ENCODE measurements at regions not wholly inside any gene's neighbourhood (a gene's known extent, or its start where the extent isn't known, plus 50 kb on each side); places are given as distances from the start of the nearest gene placed in this dataset.
A peak's percentile ranks its signal among the peaks of the same experiment; 100 is the strongest.
"Not testable (repeated sequence)": the region's sequence is repeated elsewhere in the genome, so short reads cannot be mapped to it uniquely, and the experiment has no call there.

DNA sequence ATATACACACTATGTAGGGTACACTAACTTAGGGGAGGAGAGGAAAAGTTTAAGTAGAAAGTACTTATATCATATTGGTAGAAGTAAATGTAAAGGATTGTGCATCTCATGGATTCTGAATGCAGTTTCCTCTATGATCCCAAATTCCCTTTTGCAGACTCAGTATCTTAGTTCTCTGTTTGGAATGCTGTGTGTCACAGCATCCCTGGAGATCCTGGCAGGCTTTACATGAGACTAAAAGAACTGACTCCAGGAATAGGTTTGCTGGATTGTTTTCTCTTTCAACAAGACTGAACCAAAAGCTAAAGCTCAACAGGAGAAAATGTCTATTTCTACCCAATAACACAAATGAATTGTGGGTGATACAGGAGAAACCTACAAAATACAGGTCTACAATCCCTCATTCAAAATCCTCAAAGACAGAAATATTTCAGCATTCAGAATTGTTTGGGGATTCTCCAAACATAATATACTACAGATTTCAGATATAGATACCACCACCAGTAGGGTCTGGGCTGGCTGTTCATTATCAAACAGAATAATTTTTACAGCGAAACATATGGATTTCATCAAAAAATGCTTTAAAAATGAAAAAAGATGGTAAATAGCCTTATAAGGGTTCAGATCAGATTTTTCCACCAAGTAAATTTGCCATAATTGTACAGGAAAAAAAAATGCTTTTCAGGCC is 324.7 kb upstream of the GRAMD2B start:
- no peak for DNase-seq

DNA sequence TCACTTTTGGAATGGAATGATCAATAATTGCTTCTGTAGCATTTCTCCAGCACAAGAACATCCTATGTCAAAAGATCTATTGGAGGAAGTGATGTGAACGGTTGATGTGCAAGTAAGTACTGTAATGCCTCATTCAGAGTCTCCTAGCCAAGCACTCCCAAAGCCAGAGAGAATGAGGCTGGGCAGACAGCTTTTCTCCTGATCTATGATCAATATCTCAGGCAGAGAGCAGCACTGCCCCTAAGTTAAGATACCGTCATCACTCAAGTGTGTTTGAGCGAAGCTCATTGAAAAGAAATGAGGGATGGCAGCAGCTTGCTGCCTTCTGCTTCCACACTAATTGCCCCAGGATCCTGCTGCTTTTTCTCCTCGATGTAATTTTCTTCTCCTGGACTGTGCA is 324.1 kb upstream of the GRAMD2B start:
- DNase-seq: no peak

DNA sequence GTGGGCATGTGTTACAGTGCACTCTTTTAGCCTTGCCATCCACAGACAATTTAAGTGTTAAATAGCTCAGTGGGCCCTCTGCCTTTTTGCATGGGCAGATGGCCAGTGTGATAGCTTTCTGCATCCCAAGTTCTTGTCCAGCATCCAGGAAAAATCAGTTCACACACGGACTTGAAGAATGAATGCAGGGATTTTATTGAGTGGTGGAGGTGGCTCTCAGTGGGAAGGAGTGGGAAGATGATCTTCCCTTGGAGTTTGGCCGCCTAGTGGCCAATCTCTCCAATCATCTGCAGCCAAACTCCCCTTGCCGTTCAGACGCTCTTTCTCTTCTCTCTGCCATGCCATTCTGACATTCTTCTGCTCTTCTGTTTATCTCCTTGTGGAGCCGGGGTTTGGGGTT is 322.4 kb upstream of the GRAMD2B start:
- no peak for DNase-seq

DNA sequence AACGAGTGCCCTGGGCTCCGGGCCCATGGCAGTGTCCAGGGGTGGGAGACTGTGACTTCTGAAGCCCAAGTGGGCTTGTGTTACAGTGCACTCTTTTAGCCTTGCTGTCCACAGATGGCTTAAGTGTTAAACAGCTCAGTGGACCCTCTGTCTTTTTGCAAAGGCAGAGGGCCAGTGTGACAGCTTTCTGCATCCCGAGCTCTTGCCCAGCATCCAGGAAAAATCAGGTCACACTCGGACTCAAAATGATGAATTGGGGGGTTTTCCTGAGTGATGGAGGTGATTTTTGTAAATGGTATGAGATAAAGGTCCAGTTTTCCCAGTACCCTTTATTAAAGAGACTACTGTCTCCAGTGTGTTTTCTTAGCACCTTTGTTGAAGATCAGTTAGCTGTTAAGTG is 321.3 kb upstream of the GRAMD2B start:
- DNase-seq: no peak

DNA sequence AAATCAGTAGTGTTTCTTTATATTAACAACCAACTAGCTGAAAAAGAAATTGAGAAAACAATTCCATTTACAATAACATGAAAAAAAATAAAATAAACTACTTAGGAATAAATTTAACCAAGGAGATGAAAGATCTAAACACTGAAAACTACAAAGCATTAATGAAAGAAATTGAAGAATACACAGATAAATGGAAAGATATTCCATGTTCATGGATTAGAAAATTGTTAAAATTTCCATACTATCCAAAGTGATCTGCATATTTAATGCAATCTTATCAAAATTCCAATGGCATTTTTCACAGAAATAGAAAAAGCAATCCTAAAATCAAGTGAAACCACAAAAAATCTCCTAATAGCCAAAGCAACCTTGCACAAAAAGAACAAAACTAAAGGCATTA is 320.2 kb upstream of the GRAMD2B start:
- DNase-seq: no peak

DNA sequence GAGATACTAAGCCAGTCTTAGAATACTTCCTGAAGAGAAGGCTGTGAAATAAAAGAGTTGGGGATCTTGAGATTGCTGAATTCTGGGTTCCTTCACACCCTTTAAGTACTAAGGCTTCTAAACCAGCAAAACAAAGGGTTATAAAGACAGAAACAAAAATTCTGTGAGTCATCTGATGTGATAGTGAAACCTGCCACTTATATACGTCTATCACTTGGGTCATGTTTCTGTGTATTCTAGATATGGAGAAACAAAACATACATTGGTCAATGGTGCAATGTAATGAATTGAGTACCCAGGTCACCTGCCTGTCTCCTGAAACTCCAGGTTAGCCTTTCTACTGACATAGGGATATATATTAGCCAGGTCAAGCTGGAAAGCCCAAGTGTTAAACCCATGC is 319.3 kb upstream of the GRAMD2B start:
- no peak for DNase-seq

DNA sequence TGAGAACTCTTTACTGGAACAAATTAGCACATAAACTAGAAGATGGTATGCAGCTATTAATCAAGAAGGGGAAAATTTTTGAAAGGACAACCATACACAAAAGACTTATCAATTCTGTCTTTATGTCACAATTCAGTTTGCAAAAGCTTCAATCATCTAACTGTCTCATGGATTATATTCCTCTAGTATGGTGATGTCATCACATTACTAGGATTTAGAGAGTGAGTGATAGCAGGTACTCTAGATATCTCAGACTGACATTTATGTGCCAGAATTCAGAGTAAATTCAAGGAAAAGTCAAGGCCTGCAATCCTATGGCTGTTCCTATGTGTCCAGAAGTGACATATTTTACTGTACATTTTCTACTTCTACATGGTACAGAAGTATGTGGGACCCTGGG is 318.9 kb upstream of the GRAMD2B start:
- no peak for DNase-seq

DNA sequence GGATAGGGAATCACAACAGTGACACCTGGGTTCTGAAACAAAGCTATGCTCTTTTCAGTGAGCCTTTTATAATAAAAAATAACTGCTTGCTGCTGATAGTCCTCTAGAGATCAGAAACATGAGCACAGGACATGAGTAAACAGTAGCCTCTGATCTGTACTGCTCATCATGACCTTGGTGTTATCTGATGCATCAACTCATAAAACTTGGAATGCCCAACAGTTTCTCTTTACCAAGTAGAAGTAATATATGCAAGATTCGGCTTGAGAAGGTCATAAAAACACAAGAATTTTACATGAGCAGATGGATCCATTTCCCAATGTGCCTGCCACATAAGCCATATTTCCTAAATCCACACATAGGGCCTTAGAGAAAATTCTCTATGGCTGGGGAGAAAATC is 318.3 kb upstream of the GRAMD2B start:
- no peak for DNase-seq

DNA sequence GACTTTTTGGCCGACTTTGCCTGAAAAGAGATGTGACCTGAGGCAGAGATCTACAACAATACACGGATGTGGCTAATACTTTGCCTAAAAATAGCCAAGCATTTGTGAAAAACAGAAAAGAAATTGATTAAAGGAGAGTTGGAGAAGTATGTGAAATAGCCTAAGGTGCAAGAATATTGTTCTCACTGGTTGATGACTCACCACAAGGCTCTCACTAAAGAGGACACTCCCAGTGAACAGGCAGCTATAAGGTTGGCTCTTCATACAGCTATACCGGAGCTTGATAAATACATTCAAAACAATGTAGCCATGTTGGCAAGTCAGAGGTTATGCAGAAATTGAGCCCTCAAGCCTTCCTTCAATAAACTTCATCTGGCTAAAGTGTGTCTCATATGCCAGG is 317.2 kb upstream of the GRAMD2B start:
- no peak for DNase-seq

DNA sequence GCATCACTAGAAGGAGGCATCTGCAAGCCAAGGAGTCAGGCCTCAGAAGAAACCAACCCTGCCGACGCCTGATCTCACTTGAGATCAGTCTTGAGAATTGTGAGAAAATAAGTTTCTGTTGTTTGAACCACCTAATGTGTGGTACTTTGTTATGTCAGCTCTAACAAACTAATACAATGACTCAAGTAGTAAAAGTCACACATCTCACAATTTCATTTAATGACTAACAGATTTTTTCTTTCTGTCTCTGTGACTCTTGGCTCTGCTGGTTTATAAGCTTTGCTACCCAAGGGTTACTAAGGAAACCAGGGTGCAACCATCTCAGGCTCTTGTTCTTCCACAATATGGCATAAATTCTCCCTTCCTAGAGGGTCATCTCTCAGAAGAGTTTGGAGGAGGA is 315.8 kb upstream of the GRAMD2B start:
- DNase-seq: no peak

DNA sequence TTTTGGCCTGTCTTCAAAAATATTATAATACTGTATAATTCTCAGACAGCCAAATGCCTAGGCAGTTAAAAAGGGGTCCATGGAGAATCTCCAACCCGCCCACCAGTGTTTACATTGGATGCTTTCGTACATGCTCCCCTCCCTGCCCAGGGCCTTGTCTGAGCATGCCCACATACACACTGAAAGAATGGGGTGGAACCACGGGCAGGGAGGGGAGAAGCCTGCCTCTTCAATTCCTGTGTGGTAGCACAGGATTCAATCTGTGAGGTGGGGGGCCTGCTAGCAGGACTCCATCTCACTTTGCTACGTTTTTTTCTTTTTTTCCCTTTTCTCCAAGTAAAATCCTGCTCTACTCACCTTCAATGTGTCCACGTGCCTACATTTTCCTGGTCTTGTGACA is 314.7 kb upstream of the GRAMD2B start:
- no peak for DNase-seq

DNA sequence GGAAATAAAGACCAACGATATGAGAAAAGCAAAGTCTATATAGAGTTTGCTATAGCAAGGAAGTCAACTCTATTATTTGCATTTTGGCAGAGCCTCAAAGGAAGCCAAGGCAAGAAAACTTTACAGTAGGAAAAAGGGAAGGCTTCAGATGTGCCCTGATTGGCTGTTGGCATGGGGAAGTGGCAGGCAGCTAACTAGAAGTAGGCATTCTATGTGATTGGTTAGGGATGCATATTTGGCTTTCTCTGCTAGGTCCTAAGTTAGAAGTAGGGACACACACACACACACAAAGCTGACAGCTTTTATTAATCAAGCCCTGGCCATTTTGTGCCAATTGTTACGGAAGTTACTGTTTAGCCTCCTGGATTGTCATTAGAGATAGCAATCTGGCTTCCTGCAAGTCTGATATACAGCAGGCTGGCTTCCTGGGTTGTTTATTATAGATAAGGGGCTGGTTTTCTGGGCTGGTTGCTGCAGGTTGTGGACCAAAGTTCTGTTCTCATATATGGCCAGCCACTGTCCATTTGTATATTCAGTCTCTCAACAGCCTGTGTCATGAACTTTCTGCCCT is 308.1 kb upstream of the GRAMD2B start:
- no peak for DNase-seq

DNA sequence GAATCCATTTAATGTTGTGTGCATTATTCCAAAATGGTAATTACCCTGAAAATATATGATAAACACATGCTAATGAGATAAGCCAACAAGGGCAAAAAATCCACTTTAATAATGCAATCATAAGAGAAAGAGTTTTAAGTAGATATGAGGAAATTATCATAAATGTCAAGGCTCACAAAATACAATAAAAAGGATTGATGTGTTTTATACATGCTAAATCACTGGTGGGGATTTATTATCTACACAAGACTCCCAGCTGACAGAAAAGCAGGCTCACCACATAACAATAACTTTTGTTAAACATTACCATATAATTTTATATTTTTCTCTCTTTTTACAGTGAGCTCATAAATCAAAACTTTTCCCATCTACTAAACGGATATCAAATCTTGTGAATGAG is 306.2 kb upstream of the GRAMD2B start:
- DNase-seq: no peak

DNA sequence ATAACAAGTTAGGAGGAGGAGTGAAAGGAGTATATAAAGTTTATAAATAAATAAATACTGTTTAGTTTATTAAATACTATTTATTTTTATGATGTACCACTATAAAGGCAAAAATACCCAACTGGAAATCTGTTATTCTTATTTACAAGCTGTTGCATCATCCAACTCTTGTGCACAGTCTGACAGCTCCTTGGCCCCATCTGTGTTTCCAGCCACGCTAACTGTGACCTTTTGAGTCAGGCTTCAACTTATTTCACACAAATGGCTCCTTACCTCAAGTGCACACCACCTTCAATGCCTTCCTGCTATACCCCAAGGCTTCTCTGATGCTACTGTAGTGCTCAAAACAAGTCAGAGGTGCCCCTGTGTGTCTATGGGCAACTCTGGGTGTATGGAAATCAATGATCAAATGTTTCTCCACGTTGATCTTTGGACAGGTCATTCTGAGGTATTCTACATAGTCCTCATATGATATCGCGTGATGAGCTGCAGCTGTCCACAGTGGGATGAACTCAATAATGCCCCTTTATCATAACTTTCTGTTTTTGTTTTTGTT is 303.2 kb upstream of the GRAMD2B start:
- no peak for DNase-seq

DNA sequence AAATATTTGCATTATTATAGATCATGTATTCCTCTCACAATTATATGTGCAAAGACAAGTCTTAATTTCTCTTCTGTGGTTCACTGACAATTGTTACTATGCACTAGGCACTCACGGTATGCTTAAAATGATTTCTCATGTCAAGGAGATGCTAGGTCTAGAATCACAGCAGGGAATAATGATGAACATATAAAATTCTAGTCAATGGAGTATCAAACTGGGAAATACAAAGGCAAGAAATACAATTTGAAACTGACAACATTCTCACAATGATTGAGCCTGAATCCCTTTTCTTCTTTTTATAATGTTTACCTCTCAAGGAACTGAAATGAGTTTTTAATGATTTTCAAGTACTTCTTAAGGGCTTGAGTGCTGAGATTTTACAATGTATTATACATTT is 302.3 kb upstream of the GRAMD2B start:
- peak; percentile 76 for DNase-seq

DNA sequence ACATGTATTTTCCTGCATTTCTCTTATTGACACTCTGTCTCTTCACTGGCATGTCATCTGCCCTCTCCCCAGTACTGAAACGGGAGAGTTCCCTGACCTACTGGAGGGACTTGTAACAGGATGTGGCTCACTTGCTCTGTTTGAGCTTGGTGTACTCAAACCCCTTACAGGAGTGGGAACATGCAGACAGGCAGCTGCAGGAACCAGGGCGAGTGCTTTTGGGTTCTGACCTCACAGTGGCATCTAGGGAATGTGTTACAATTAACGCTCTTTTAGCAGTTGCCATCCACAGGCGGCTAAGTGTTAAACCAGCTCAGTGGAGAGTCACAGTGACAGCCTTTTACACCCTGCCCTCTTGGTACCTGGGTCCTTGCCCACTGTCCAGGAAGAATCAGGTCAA is 300.3 kb upstream of the GRAMD2B start:
- DNase-seq: no peak

DNA sequence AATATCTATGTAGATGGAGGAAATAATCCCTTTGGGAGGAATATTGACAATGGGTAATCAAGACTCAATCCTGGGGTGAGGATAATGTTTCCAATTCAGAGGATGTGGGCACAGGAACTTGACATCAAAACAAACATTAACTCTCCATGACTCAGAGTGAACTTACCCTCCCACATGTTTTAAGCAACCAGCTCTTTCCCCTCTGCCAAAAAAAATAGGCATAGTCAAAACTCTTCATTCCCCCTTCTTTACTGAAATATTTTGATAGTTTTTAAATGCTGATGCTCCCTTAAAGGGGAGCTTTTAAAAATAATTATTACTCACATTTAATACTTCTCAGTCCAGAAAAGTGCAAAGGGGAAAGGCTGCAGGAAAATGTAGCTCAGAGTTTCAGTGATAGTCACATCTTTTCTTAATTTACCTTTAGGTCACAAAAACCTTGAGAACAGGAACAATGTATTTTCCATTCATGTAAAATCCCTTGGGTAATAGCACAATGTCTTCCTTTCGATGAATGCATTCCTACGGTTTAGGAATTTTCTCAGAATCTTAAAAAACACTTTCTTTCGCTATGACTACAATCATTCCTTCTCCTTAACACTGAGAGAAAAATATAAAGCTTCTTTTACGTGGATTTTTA is 298.4 kb upstream of the GRAMD2B start:
- no peak for DNase-seq

DNA sequence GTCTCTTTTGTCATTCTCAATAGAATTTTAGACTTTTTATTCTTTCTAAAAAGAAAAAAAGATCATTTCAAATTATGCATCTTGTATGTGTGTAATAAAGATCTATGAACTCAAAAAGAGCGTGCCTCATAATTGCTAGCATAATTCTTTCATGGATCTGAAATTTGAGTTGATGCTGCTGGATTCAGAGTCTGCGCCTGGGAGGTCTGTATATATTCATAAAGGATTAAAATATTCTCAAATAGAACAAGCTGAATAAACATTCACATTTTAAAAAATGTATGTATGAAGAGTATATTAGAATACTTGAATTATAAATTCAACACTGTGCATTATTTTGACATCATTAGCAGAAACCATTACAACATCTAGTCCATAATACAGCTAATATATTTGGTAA is 297.8 kb upstream of the GRAMD2B start:
- DNase-seq: no peak

DNA sequence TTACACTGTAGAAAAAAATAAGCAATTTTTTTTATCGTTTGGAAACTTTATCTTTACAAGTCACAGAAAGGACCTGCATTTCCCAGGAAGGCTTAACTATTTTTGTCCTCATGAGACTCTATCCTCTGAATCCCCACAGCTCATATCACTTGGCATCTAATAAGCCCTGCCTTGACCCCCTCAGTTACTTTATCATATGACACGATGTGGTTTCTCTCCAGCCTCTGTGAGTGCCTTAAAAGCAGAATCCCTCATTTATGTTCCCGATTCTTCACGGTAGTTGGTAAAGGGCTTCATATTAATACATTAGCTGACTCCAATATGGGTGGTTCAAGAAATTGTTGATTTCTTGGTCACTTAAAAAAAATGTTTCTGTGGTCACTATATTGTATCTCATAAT is 296.6 kb upstream of the GRAMD2B start:
- no peak for DNase-seq

DNA sequence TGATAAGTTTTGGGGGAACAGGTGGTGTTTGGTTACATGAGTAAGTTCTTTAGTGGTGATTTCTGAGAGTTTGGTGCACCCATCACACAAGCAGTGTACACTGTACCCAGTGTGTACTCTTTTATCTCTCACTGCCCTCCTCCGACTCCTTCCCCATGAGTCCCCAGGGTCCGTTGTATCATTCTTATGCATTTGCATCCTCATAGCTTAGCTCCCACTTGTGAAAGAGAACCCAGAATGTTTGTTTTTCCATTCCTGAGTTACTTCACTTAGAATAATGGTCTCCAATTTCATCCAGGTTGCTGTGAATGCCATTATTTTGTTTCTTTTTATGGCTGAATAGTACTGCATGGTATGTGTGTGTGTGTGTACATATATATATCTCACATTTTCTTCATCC is 295.8 kb upstream of the GRAMD2B start:
- not testable (repeated sequence) for DNase-seq

DNA sequence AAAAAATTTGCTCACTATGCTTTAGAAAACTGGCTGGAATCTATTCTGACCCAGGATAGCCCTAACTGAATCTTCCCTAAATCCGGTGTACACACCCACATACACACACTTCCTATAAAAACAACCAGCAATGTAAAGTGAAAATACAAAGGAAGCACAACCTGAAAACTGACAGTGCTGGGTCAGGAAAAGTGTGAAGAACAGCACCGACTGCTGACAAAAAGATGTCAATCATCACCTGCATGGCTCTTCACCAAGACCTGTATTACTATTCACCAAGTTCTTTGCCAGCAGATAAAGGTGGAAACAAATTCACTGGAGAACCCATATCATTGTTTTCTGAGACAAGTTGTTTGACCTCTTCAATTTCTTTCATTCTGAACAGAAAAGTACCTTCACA is 293.8 kb upstream of the GRAMD2B start:
- no peak for DNase-seq

DNA sequence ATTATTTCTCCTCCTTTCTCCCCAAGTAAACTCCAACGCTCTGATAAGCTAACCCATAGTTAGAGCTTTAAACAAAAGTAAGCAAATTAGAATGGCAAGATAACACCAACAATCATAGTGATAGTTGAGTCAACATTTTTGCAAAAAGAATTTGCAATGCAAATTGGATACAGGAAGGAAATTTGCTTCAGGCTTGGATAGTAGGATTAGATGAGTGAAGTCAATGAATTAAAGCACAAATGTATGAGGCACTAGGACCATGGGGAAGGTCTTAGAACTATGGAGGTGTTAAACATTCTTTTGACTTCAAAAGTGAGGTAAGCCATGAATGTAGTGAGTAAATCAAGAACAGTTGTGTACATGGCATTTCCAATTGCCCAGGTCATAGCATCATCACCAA is 289.8 kb upstream of the GRAMD2B start:
- DNase-seq: no peak

DNA sequence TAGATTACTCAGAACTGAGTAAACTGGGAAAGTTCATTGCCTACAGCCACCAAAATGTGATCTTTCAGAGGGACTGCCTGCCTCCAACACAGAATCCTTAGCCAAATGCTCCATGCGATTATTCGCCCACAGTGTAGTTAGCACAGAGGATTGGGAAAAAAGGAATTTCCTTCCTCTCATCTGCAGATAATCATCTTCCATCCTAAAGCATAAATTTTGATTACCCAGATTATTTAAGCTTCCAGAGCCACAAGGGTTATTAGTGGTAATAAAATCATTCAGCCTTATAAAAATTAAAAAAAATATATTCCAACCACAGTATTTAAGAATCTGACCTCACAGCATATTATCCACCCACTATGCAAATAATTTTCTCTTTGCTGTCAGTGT is 285.3 kb upstream of the GRAMD2B start:
- no peak for DNase-seq

DNA sequence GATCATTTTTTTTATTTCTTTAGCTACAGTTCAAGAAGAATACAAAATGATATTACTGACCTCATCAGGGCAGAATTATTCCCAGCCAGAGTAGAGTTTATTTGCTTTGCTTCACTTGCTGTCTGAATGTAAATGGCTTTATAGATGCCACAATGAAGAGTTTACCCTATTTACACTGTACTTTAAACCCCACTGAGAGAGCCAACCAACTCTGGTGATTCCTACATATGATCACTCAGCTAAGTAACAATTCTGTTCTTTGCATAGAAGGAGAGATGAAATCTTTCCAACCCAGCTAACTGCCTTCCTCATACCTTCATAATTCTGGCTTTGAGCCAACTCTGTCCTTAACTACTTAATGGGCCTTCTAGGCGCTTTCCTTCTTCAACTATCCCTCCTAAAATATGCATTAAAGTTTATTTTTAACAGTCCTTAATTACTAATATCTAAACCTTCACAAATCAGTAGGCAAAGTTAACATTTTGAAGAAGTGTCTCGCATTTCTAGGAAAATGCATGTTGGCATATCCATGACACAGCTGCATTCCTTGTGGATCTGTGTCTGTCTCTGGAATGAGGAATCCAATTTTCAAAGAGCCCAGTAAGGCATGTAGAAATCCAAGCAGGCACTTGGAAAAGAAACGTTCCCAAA is 284.8 kb upstream of the GRAMD2B start:
- DNase-seq: peak; percentile 22

Measured in DMS79 (cell line).